Stimulated activated CD4-positive, alpha-beta T cell treated with anti-CD3 and anti-CD28 coated beads, Interleukin-2, amount 100 ng/mL, for 4 hours (primary cell): ENCODE measurements at regions not wholly inside any gene's neighbourhood (a gene's known extent, or its start where the extent isn't known, plus 50 kb on each side); places are given as distances from the start of the nearest gene placed in this dataset.

Source experiments
- DNase-seq: peaks from one replicate; pipeline ENCODE4 v3.0.0-alpha.2; 2020; ENCODE audit warnings: low read depth

DNA sequence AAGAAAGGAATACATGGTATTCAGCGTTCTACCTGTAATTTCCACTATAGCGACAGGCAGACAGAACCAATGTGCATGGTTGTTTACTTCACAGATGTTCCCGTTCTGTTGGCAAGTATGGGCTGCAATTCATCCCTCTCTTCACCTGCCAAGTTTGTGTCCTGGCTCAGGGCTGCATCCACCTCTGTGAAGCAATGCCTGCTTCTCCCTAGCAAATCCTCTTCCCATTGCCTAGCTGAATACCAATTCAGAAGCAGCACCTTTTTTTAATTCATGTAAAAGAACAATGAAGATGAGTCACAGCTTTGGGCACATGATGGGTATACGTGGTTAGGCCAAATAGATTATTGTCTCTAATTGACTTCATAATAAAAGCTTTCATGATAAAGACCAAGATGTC is 54.7 kb upstream of the LRATD1 start:
- no peak for DNase-seq
